Mesothelial cell of epicardium (in vitro differentiated cells): ENCODE measurements at regions not wholly inside any gene's neighbourhood (a gene's known extent, or its start where the extent isn't known, plus 50 kb on each side); places are given as distances from the start of the nearest gene placed in this dataset.
A peak's percentile ranks its signal among the peaks of the same experiment; 100 is the strongest.
"Not testable (repeated sequence)": the region's sequence is repeated elsewhere in the genome, so short reads cannot be mapped to it uniquely, and the experiment has no call there.

Source experiments
- DNase-seq, 2 experiments: peaks; one replicate each; pipeline ENCODE4 v3.0.0; 2021; ENCODE audit warnings: low spot score in 2 of 2; ENCODE audit not compliant: unreplicated experiment in 2 of 2
- H3K27ac Mint-ChIP-seq: 2 replicates; pipeline ENCODE4 v1.8.0; 2021; ENCODE audit warnings: mixed read lengths
- H3K27me3 Mint-ChIP-seq: 2 replicates; pipeline ENCODE4 v1.8.0; 2021; ENCODE audit warnings: low read depth, mixed read lengths
- H3K36me3 Mint-ChIP-seq: 2 replicates; pipeline ENCODE4 v1.8.0; 2021; ENCODE audit warnings: mixed read lengths
- H3K4me1 Mint-ChIP-seq: 2 replicates; pipeline ENCODE4 v1.8.0; 2021; ENCODE audit warnings: mixed read lengths
- H3K4me3 Mint-ChIP-seq: 2 replicates; pipeline ENCODE4 v1.8.0; 2021; ENCODE audit warnings: mild to moderate bottlenecking, moderate library complexity, mixed read lengths
- H3K9me3 Mint-ChIP-seq: 2 replicates; pipeline ENCODE4 v1.8.0; 2021; ENCODE audit warnings: mixed read lengths
- TF ChIP-seq, protein P1 (sequence below): fragments of 200-600 bp; sonication (generic); IDR thresholded peaks from one replicate; pipeline ENCODE4 v1.5.0; 2021; ENCODE audit warnings: antibody characterized with exemption; ENCODE audit not compliant: unreplicated experiment

DNA sequence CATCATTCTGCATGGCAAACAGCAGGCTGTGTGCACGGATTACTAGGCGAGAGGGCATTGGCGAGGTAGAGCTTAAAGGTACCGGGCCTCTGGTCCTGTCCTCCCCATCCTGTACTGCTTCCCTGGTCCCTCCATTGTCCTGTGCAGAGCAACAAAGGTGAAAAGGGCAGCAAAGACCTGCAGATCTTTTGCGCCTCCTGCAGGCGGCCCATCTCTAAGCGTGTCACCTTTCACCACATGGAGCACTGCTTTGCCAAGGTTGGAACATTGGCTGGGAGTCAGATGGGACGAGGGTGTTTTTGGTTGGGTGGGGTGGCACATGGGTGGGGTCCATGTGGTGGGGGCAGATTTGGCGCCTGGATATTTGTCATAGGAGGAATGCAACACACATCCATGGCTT lies 64.7 kb upstream of the UXT start:
- DNase-seq = no peak
- no peaks in the 10 kb centered on the region for H3K4me1 Mint-ChIP-seq
- H3K9me3 Mint-ChIP-seq = peaks cover 28% of the 10 kb centered on the region
- H3K27me3 Mint-ChIP-seq = peaks cover 15% of the 10 kb centered on the region
- TF ChIP-seq, protein P1, sequence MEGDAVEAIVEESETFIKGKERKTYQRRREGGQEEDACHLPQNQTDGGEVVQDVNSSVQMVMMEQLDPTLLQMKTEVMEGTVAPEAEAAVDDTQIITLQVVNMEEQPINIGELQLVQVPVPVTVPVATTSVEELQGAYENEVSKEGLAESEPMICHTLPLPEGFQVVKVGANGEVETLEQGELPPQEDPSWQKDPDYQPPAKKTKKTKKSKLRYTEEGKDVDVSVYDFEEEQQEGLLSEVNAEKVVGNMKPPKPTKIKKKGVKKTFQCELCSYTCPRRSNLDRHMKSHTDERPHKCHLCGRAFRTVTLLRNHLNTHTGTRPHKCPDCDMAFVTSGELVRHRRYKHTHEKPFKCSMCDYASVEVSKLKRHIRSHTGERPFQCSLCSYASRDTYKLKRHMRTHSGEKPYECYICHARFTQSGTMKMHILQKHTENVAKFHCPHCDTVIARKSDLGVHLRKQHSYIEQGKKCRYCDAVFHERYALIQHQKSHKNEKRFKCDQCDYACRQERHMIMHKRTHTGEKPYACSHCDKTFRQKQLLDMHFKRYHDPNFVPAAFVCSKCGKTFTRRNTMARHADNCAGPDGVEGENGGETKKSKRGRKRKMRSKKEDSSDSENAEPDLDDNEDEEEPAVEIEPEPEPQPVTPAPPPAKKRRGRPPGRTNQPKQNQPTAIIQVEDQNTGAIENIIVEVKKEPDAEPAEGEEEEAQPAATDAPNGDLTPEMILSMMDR = no peak
- no peaks in the 10 kb centered on the region for H3K36me3 Mint-ChIP-seq
- H3K4me3 Mint-ChIP-seq = no peak overlapping the region
- H3K27ac Mint-ChIP-seq = no peak overlapping the region

- Mint-ChIP-seq H3K4me3 (no peak overlapping the region), H3K27me3 (peaks cover 15% of the 10 kb centered on the region), H3K4me1 (no peaks in the 10 kb centered on the region), H3K36me3 (no peaks in the 10 kb centered on the region), H3K27ac (no peak overlapping the region), H3K9me3 (peaks cover 35% of the 10 kb centered on the region)
- TF ChIP-seq, protein P1 = no peak
- no peak for DNase-seq
These were observed 64.1 kb upstream of the UXT start for GRCh38 chrX:47723083-47723482.

- Mint-ChIP-seq H3K36me3 (no peaks in the 10 kb centered on the region), H3K27me3 (peaks cover 15% of the 10 kb centered on the region), H3K4me1 (no peaks in the 10 kb centered on the region), H3K9me3 (peaks cover 37% of the 10 kb centered on the region), H3K4me3 (no peak overlapping the region), H3K27ac (no peak overlapping the region)
- no peak for DNase-seq
- TF ChIP-seq, protein P1 = no peak
These were observed 63.3 kb upstream of the UXT start for GRCh38 chrX:47722260-47722659.

- not testable (repeated sequence) for H3K4me3 Mint-ChIP-seq, H3K27ac Mint-ChIP-seq, H3K36me3 Mint-ChIP-seq, H3K27me3 Mint-ChIP-seq, DNase-seq
- Mint-ChIP-seq H3K9me3 (peaks cover 23% of the 10 kb centered on the region), H3K4me1 (peaks cover 24% of the 10 kb centered on the region)
These were observed 56.1 kb upstream of the UXT start for GRCh38 chrX:47715078-47715477.

DNA sequence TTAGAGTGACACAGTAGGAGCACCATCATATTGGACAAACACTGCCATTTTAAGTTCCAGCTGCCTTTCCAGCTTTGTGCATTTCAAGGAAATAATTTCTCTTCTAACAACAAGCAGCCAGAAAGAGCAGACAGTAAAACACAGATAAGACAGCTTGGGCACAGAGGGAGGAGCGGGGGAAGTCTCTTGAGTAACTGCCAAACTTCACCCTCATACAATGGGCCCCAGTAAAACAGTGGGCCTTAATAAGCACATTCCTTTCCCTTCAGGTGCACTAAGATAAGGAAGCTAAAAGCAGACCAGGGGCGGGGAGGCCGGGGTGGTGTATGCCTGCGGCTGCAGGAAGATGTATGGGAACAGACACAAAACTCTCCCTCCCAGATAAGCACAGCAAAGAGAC lies 53.7 kb upstream of the UXT start:
- Mint-ChIP-seq H3K9me3 (peaks cover 12% of the 10 kb centered on the region), H3K4me1 (peaks cover 32% of the 10 kb centered on the region), H3K27ac (peak overlapping the region; percentile 62)
- H3K4me3 Mint-ChIP-seq, H3K36me3 Mint-ChIP-seq, H3K27me3 Mint-ChIP-seq: not testable (repeated sequence)
- peak in 1 of 2 experiments; percentile 41 for DNase-seq

DNA sequence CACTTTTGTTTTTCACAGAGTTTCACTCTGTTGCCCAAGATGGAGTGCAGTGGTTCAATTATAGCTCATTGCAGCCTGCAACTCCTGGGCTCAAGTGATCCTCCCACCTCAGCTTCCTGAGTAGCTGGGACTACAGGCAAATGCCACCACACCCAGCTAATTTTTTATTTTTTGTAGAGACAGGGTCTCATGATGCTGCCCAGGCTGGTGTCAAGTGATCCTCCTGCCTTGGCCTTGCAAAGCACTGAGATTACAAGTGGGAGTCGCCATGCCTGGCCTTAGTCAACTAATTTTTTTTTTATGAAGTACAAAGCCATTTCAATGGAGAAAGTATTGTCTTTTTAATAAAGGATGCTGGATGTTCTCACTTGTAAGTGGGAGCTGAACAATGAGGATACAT lies 51.3 kb upstream of the UXT start:
- H3K9me3 Mint-ChIP-seq = peaks cover 23% of the 10 kb centered on the region
- H3K27ac Mint-ChIP-seq = no peak overlapping the region
- no peak for DNase-seq
- H3K4me1 Mint-ChIP-seq = peaks cover 41% of the 10 kb centered on the region
- TF ChIP-seq, protein P1 = no peak
- no peaks in the 10 kb centered on the region for H3K36me3 Mint-ChIP-seq
- no peak overlapping the region for H3K4me3 Mint-ChIP-seq
- H3K27me3 Mint-ChIP-seq = no peaks in the 10 kb centered on the region
